H1 (cell line): ENCODE measurements at regions not wholly inside any gene's neighbourhood (a gene's known extent, or its start where the extent isn't known, plus 50 kb on each side); places are given as distances from the start of the nearest gene placed in this dataset.

ENCODE experiments used
- CHD2 ChIP-seq: IDR thresholded peaks from 2 replicates; pipeline ENCODE4 v1.6.1; 2012; ENCODE audit warnings: low read length, improper control_type of control experiment
- CTCF ChIP-seq, 3 experiments: IDR thresholded peaks; 1 replicate in 2 of 3; 2 replicates in 1 of 3; pipeline versions ENCODE4 v1.5.1 to v1.6.1; 2011; ENCODE audit warnings: low read length in 3 of 3, mild to moderate bottlenecking in 3 of 3, inconsistent platforms in 2 of 3, low read depth in 1 of 3, moderate library complexity in 1 of 3; ENCODE audit not compliant: insufficient read depth in 1 of 3; ENCODE audit errors: control extremely low read depth in 1 of 3
- EZH2 ChIP-seq: fragments of 200-600 bp; sonication (generic); IDR thresholded peaks from 2 replicates; pipeline ENCODE4 v1.7.1; 2012; ENCODE audit warnings: low read depth, mild to moderate bottlenecking, moderate library complexity, low read length, inconsistent platforms; ENCODE audit not compliant: severe bottlenecking
- NANOG ChIP-seq: IDR thresholded peaks from 2 replicates; pipeline ENCODE4 v1.6.1; 2011; ENCODE audit warnings: low read length, low read depth, mild to moderate bottlenecking, inconsistent platforms; ENCODE audit not compliant: insufficient read depth, poor library complexity, severe bottlenecking
- PHF8 ChIP-seq: fragments of 200-600 bp; sonication (generic); conservative IDR thresholded peaks from 2 replicates; pipeline ENCODE4 v1.7.1; 2012; ENCODE audit warnings: low read depth, mild to moderate bottlenecking, inconsistent platforms, low read length, moderate library complexity
- POLR2A ChIP-seq, 2 experiments: IDR thresholded peaks; 1 replicate in 1 of 2; 2 replicates in 1 of 2; pipeline ENCODE4 v1.6.1; 2011; ENCODE audit warnings: low read depth in 2 of 2, low read length in 2 of 2, mild to moderate bottlenecking in 2 of 2; ENCODE audit errors: control extremely low read depth in 1 of 2
- SRF ChIP-seq: IDR thresholded peaks from 2 replicates; pipeline ENCODE4 v1.6.1; 2011; ENCODE audit warnings: mild to moderate bottlenecking, low read depth, low read length, moderate library complexity
- YY1 ChIP-seq: IDR thresholded peaks from 2 replicates; pipeline ENCODE4 v1.6.1; 2011; ENCODE audit warnings: low read depth, mild to moderate bottlenecking, low read length

DNA sequence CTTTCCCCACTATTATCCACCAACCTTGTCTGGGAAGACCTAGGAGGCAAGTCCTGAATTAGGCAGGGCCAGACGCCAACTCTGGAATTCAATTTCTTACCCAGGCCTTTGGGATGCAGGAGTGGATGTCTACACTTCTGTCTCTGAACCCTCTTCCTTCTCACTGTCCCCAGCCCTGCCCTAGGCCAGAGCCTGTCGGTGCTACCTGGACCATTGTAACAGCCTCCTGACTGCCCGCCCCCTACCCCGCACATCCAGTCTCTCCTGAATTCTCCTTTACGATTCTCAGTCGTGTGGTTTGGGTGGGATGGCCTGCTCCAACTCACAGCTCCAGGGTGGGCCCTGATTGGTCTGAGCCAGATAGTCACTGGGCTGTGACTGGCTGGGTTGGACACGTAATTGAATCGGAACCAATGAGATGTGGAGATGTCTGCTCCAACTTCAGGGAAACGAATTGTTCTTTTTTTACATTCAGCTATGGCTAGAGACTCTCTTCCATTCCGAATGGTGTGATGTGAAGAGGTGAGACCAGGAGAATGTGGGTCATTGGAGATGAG lies 304.6 kb downstream of the PTPRU start:
- TF ChIP-seq YY1 (no peak), CTCF (IDR thresholded peaks at IDR 0.05; ENCODE audit: control extremely low read depth in 1 of 3, insufficient read depth in 1 of 3, low read depth in 1 of 3, low read length in 3 of 3) (no peak), POLR2A (IDR thresholded peaks at IDR 0.05; ENCODE audit: control extremely low read depth in 1 of 2, low read depth in 2 of 2, low read length in 2 of 2) (no peak), NANOG (no peak), EZH2 (no peak), SRF (no peak), PHF8 (no peak), CHD2 (no peak)
